Trophoblast cell (in vitro differentiated cells and primary cell): ENCODE measurements at regions not wholly inside any gene's neighbourhood (a gene's known extent, or its start where the extent isn't known, plus 50 kb on each side); places are given as distances from the start of the nearest gene placed in this dataset.

Experiments used
- DNase-seq, 2 donors: peaks; one replicate each; pipeline ENCODE4 v3.0.0-alpha.2; 2016
- H2AFZ ChIP-seq: 2 replicates; pipeline ENCODE4 v1.6.1; 2013; ENCODE audit warnings: low read length, moderate library complexity, mild to moderate bottlenecking; ENCODE audit not compliant: insufficient read depth, poor library complexity
- H2AK5ac ChIP-seq: 2 replicates; pipeline ENCODE4 v1.6.1; 2013; ENCODE audit warnings: mild to moderate bottlenecking, low read length
- H2BK120ac ChIP-seq: 2 replicates; pipeline ENCODE4 v1.6.1; 2013; ENCODE audit warnings: low read length, mild to moderate bottlenecking, moderate library complexity; ENCODE audit not compliant: insufficient read depth, poor library complexity
- H2BK12ac ChIP-seq: 2 replicates; pipeline ENCODE4 v1.6.1; 2013; ENCODE audit warnings: mild to moderate bottlenecking, low read length, moderate library complexity
- H2BK5ac ChIP-seq: 2 replicates; pipeline ENCODE4 v1.6.1; 2013; ENCODE audit warnings: low read length, low read depth, moderate library complexity, mild to moderate bottlenecking; ENCODE audit not compliant: poor library complexity
- H3K14ac ChIP-seq: 2 replicates; pipeline ENCODE4 v1.6.1; 2013; ENCODE audit warnings: mild to moderate bottlenecking, low read length
- H3K18ac ChIP-seq: 2 replicates; pipeline ENCODE4 v1.6.1; 2013; ENCODE audit warnings: mild to moderate bottlenecking, low read length
- H3K23ac ChIP-seq: 2 replicates; pipeline ENCODE4 v1.6.1; 2013; ENCODE audit warnings: low read length
- H3K27ac ChIP-seq: 2 replicates; pipeline ENCODE4 v1.5.1; 2013; ENCODE audit warnings: low read depth, mild to moderate bottlenecking, inconsistent platforms, low read length, moderate library complexity
- H3K27me3 ChIP-seq: 2 replicates; pipeline ENCODE4 v1.6.1; 2013; ENCODE audit warnings: inconsistent platforms, mild to moderate bottlenecking, low read length, moderate library complexity; ENCODE audit not compliant: insufficient read depth
- H3K36me3 ChIP-seq, 2 experiments: 1 replicate in 1 of 2; 2 replicates in 1 of 2; pipeline ENCODE4 v1.6.1; 2013; ENCODE audit warnings: low read length in 2 of 2, mild to moderate bottlenecking in 2 of 2, moderate library complexity in 1 of 2; ENCODE audit not compliant: insufficient read depth in 2 of 2, control insufficient read depth in 1 of 2
- H3K4ac ChIP-seq: 2 replicates; pipeline ENCODE4 v1.6.1; 2013; ENCODE audit warnings: low read depth, mild to moderate bottlenecking, low read length, moderate library complexity
- H3K4me1 ChIP-seq, 2 experiments: 1 replicate in 1 of 2; 2 replicates in 1 of 2; pipeline ENCODE4 v1.6.1; 2013; ENCODE audit warnings: low read length in 2 of 2, mild to moderate bottlenecking in 2 of 2, moderate library complexity in 1 of 2; ENCODE audit not compliant: insufficient read depth in 2 of 2, control insufficient read depth in 1 of 2
- H3K4me2 ChIP-seq: 2 replicates; pipeline ENCODE4 v1.6.1; 2013; ENCODE audit warnings: inconsistent platforms, mild to moderate bottlenecking, low read length, moderate library complexity
- H3K4me3 ChIP-seq: 2 replicates; pipeline ENCODE4 v1.5.1; 2013; ENCODE audit warnings: mild to moderate bottlenecking, low read depth, low read length, inconsistent platforms
- H3K79me1 ChIP-seq: one replicate; pipeline ENCODE4 v1.6.1; 2013; ENCODE audit warnings: low read length
- H3K79me2 ChIP-seq: 2 replicates; pipeline ENCODE4 v1.6.1; 2013; ENCODE audit warnings: low read length, mild to moderate bottlenecking; ENCODE audit not compliant: control insufficient read depth, insufficient read depth, poor library complexity
- H3K9ac ChIP-seq: 2 replicates; pipeline ENCODE4 v1.6.1; 2013; ENCODE audit warnings: mild to moderate bottlenecking, low read length
- H3K9me3 ChIP-seq: 2 replicates; pipeline ENCODE4 v1.6.1; 2013; ENCODE audit warnings: low read depth, mild to moderate bottlenecking, control low read depth, inconsistent platforms, low read length; ENCODE audit not compliant: insufficient read depth
- H4K12ac ChIP-seq: 2 replicates; pipeline ENCODE4 v1.6.1; 2013; ENCODE audit warnings: low read depth, mild to moderate bottlenecking, low read length, moderate library complexity
- H4K8ac ChIP-seq: 2 replicates; pipeline ENCODE4 v1.6.1; 2013; ENCODE audit warnings: low read depth, mild to moderate bottlenecking, low read length, moderate library complexity
- H4K91ac ChIP-seq: one replicate; pipeline ENCODE4 v1.6.1; 2013; ENCODE audit warnings: low read depth, mild to moderate bottlenecking, low read length, moderate library complexity
- WGBS: extraction: QIAGEN DNeasy Blood & Tissue Kit; methylation state at CpG from one replicate; pipeline ENCODE4 v1.1.7; 2013; ENCODE audit warnings: missing lambda C conversion rate; ENCODE audit not compliant: insufficient read length, insufficient coverage; ENCODE audit errors: extremely low coverage; 5-methylcytosine and 5-hydroxymethylcytosine counted together

DNA sequence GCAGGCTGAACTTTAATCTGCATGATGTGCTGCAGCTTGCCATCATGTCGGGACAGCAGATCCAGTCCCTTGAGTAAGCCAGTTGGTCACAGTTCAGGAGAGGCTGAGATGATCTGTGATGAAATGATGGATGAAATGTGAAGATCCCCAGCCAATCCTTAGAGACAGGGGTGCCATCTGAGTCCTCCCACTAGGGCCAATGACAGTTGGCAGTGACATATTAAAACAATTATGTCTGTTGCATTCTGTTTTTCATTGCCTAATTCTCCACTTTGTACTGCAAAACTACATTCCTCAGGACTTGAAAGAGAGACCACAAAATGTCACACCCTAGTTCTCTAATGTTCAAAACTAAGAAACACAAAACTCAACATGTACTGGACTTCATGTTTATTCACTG is 66.3 kb upstream of the CAV2 start:
- Histone ChIP-seq H4K8ac (no peak overlapping the region), H3K9me3 (no peaks in the 10 kb centered on the region), H3K4ac (no peak overlapping the region), H2BK5ac (no peak overlapping the region), H3K4me2 (no peak overlapping the region), H3K9ac (no peak overlapping the region), H4K12ac (no peak overlapping the region), H3K4me1 (no peaks in the 10 kb centered on the region), H3K4me3 (no peak overlapping the region), H2AK5ac (no peak overlapping the region), H3K18ac (no peak overlapping the region), H3K36me3 (no peaks in the 10 kb centered on the region), H3K79me1 (no peaks in the 10 kb centered on the region), H3K79me2 (no peaks in the 10 kb centered on the region), H4K91ac (no peak overlapping the region), H2BK12ac (no peak overlapping the region), H3K27me3 (no peaks in the 10 kb centered on the region), H3K14ac (no peak overlapping the region), H3K23ac (no peak overlapping the region), H2AFZ (no peak overlapping the region), H2BK120ac (no peak overlapping the region), H3K27ac (no peak overlapping the region)
- peak in 1 of 2 donors; percentile 34 for DNase-seq
- WGBS, result no CpG with 5 or more reads among the region's 1 CpG

DNA sequence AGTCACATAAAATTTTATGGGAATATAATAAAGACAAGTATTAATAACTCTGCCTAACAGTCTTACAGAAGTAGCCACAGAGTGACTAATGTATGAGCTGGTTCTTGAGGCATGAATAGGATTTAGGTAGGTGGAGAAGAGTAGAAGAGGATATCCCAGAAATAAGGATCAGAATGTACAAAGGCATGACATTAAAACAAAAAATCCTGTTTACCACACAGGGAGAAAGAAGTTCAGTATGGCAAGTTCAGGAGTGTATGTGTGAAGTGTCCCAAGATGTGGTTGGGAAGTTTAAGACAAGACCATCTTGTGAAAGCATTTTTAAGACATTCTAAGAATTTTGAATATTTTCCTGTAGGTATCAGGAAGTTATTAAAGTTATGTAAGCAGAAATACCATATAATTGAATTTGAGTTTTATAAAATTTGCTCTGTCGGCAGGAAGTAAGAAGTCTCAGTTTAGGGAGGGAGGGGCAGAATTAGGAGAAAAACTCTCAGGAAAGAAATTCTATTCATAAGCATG is 64.7 kb upstream of the CAV2 start:
- H2BK12ac ChIP-seq, result no peak overlapping the region
- H4K91ac ChIP-seq, result no peak overlapping the region
- no peak overlapping the region for H3K4ac ChIP-seq
- DNase-seq, result peak; percentile 3 to 82
- no peak overlapping the region for H3K9ac ChIP-seq
- H3K4me1 ChIP-seq, result no peaks in the 10 kb centered on the region
- H4K8ac ChIP-seq, result no peak overlapping the region
- no peak overlapping the region for H4K12ac ChIP-seq
- no peaks in the 10 kb centered on the region for H3K9me3 ChIP-seq
- H3K79me1 ChIP-seq, result no peaks in the 10 kb centered on the region
- H3K27me3 ChIP-seq, result no peaks in the 10 kb centered on the region
- no peak overlapping the region for H3K23ac ChIP-seq
- H3K18ac ChIP-seq, result no peak overlapping the region
- H2AK5ac ChIP-seq, result no peak overlapping the region
- no peak overlapping the region for H2BK5ac ChIP-seq
- H3K14ac ChIP-seq, result no peak overlapping the region
- WGBS, result no CpG with 5 or more reads among the region's 1 CpG
- no peak overlapping the region for H2BK120ac ChIP-seq
- H3K4me3 ChIP-seq, result no peak overlapping the region
- no peak overlapping the region for H3K27ac ChIP-seq
- H3K4me2 ChIP-seq, result no peak overlapping the region
- H3K36me3 ChIP-seq, result no peaks in the 10 kb centered on the region
- H3K79me2 ChIP-seq, result no peaks in the 10 kb centered on the region
- no peak overlapping the region for H2AFZ ChIP-seq

- Histone ChIP-seq H3K23ac (no peak overlapping the region), H3K9me3 (no peaks in the 10 kb centered on the region), H3K4ac (no peak overlapping the region), H2BK12ac (no peak overlapping the region), H2BK120ac (no peak overlapping the region), H3K79me2 (no peaks in the 10 kb centered on the region), H4K91ac (no peak overlapping the region), H3K79me1 (no peaks in the 10 kb centered on the region), H3K27me3 (no peaks in the 10 kb centered on the region), H2BK5ac (no peak overlapping the region), H3K4me3 (no peak overlapping the region), H3K4me1 (no peaks in the 10 kb centered on the region), H2AK5ac (no peak overlapping the region), H3K27ac (no peak overlapping the region), H3K18ac (no peak overlapping the region), H3K4me2 (no peak overlapping the region), H4K8ac (no peak overlapping the region), H3K36me3 (no peaks in the 10 kb centered on the region), H3K14ac (no peak overlapping the region), H2AFZ (no peak overlapping the region), H4K12ac (no peak overlapping the region), H3K9ac (no peak overlapping the region)
- WGBS, result no CpG with 5 or more reads among the region's 5 CpGs
- no peak for DNase-seq
Measured at GRCh38 chr7:116436305-116436826, 63.2 kb upstream of the CAV2 start.

DNA sequence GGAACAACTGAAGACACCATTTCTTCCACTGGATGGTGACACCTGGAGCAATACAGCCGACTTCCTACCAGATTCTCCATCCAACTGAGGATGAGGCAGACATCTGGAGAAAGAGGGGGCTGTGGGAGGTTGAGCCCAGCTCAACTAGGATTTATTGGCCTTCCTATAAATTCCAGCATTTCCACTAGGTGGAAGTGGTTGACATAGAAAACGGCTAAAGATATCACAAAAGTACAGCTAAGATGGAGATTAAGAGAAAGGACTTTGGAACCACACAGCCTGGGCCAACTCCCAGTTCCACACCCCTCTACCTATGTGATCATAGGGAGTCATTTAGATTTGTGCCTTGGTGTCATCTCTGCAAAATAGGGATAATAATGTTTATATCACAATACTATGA is 61.3 kb upstream of the CAV2 start:
- no peak for DNase-seq
- H3K79me1 ChIP-seq, result no peaks in the 10 kb centered on the region
- no peak overlapping the region for H3K4me3 ChIP-seq
- no peak overlapping the region for H3K14ac ChIP-seq
- no peak overlapping the region for H3K27ac ChIP-seq
- H3K9ac ChIP-seq, result no peak overlapping the region
- no peak overlapping the region for H3K18ac ChIP-seq
- H3K79me2 ChIP-seq, result no peaks in the 10 kb centered on the region
- no peak overlapping the region for H2AK5ac ChIP-seq
- no peak overlapping the region for H2BK120ac ChIP-seq
- H3K4ac ChIP-seq, result no peak overlapping the region
- H4K91ac ChIP-seq, result no peak overlapping the region
- no peak overlapping the region for H2AFZ ChIP-seq
- H3K4me1 ChIP-seq, result peaks cover 0 to 5% of the 10 kb centered on the region in 2 experiments
- H2BK12ac ChIP-seq, result no peak overlapping the region
- H3K9me3 ChIP-seq, result no peaks in the 10 kb centered on the region
- H4K12ac ChIP-seq, result no peak overlapping the region
- no peak overlapping the region for H2BK5ac ChIP-seq
- H3K27me3 ChIP-seq, result no peaks in the 10 kb centered on the region
- H4K8ac ChIP-seq, result no peak overlapping the region
- no peak overlapping the region for H3K23ac ChIP-seq
- no peak overlapping the region for H3K4me2 ChIP-seq
- no CpG with 5 or more reads among the region's 2 CpGs for WGBS
- no peaks in the 10 kb centered on the region for H3K36me3 ChIP-seq
